ENCODE measurements at regions not wholly inside any gene's neighbourhood (a gene's known extent, or its start where the extent isn't known, plus 50 kb on each side); places are given as distances from the start of the nearest gene placed in this dataset.

DNA sequence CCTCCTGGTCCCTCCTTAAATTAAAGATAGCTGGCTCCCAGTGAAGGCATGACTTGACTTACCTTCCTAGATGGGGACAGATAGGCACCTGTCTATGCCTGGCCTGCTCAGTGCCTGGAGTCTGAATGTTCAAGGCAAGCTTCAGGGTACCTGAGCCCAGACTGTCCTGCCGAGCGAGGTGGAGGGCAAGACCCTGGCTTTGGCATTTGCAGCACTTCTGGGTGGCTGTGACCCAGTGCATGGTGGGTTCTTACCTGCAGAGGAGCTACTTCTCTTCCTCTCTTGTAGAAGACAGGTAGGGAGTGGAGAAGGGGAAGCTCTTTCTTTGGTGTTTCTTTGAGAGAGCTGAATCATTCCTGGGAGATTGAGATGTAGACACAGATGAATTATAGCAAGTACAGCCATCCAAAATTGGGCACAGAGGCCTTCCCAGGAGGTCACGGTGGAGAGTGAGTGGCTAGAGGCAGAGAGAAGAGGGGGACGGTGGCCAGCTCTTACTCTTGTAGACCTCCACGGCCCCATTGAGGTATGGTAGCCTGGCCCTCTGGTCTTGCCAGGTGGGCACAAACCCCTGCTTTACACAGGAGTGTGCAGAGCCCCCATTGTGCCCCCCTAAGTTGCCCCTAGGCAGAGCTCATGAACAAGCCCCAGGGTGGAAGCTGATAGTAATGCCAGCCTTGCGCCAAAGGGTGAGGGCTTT lies 402.5 kb upstream of the TPM1 start:
- H3K27ac Mint-ChIP-seq (ENCODE audit: unreplicated experiment), result no peak overlapping the region
- H3K36me3 Mint-ChIP-seq (ENCODE audit: low read depth, unreplicated experiment), result no peaks in the 10 kb centered on the region
- TF ChIP-seq, protein P1, sequence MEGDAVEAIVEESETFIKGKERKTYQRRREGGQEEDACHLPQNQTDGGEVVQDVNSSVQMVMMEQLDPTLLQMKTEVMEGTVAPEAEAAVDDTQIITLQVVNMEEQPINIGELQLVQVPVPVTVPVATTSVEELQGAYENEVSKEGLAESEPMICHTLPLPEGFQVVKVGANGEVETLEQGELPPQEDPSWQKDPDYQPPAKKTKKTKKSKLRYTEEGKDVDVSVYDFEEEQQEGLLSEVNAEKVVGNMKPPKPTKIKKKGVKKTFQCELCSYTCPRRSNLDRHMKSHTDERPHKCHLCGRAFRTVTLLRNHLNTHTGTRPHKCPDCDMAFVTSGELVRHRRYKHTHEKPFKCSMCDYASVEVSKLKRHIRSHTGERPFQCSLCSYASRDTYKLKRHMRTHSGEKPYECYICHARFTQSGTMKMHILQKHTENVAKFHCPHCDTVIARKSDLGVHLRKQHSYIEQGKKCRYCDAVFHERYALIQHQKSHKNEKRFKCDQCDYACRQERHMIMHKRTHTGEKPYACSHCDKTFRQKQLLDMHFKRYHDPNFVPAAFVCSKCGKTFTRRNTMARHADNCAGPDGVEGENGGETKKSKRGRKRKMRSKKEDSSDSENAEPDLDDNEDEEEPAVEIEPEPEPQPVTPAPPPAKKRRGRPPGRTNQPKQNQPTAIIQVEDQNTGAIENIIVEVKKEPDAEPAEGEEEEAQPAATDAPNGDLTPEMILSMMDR (IDR thresholded peaks at IDR 0.05; ENCODE audit: insufficient read depth, low read depth, low read length), result no peak
- no peak for TF ChIP-seq EZH2 (IDR thresholded peaks at IDR 0.05; ENCODE audit: insufficient read depth, low read length)
- H3K4me3 Mint-ChIP-seq (ENCODE audit: unreplicated experiment), result no peak overlapping the region
- H3K4me2 ChIP-seq (ENCODE audit: low read length), result no peak overlapping the region
- no peaks in the 10 kb centered on the region for H3K79me2 ChIP-seq (ENCODE audit: insufficient read depth, low read length)
- no peak overlapping the region for H3K4me3 ChIP-seq (ENCODE audit: insufficient read depth, low read depth, low read length)
- no peak overlapping the region for H3K27ac ChIP-seq (ENCODE audit: low read depth, low read length)
- no peaks in the 10 kb centered on the region for H3K4me1 ChIP-seq (ENCODE audit: insufficient read depth, low read length)
- no peak overlapping the region for H2AFZ ChIP-seq (ENCODE audit: low read depth, low read length)
- no peaks in the 10 kb centered on the region for H4K20me1 ChIP-seq (ENCODE audit: insufficient read depth, low read length)
- no peaks in the 10 kb centered on the region for H3K9me3 ChIP-seq (ENCODE audit: insufficient read depth, low read depth, low read length)
- H3K4me1 Mint-ChIP-seq (ENCODE audit: low read depth, unreplicated experiment), result peaks cover 25% of the 10 kb centered on the region
- H3K36me3 ChIP-seq (ENCODE audit: insufficient read depth, low read length), result no peaks in the 10 kb centered on the region
- no peaks in the 10 kb centered on the region for H3K27me3 Mint-ChIP-seq (ENCODE audit: low read depth, unreplicated experiment)
- no peak overlapping the region for H3K9ac ChIP-seq (ENCODE audit: low read length)
- no peak for FAIRE-seq
- H3K27me3 ChIP-seq (ENCODE audit: insufficient read depth, low read length), result no peaks in the 10 kb centered on the region
- no peak for DNase-seq (ENCODE audit: low read depth)
- H3K9me3 Mint-ChIP-seq (ENCODE audit: unreplicated experiment), result no peaks in the 10 kb centered on the region

DNA sequence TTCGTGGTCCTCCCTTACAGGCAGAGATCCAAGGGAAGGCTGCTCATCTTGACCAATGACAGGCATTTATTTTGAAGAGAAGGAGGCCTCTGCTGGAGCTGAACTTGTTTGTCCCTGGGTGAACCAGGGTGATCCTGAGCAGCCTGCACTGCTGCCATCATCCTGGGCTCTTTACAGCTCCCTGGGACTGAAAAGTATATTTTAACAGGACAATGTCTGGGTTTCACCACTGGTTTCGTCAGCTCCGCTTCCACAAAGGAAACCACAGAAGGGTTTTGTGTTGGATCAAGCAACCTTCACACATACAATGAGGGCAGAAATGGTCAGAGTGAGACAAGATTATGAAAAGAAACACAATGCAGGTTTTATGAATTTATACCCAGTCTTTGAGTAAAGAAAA lies 400.7 kb upstream of the TPM1 start:
- no peak overlapping the region for H3K27ac ChIP-seq (ENCODE audit: low read depth, low read length)
- H3K4me1 Mint-ChIP-seq (ENCODE audit: low read depth, unreplicated experiment), result peaks cover 25% of the 10 kb centered on the region
- H3K4me1 ChIP-seq (ENCODE audit: insufficient read depth, low read length), result no peaks in the 10 kb centered on the region
- H2AFZ ChIP-seq (ENCODE audit: low read depth, low read length), result no peak overlapping the region
- no peaks in the 10 kb centered on the region for H3K27me3 ChIP-seq (ENCODE audit: insufficient read depth, low read length)
- no peaks in the 10 kb centered on the region for H3K27me3 Mint-ChIP-seq (ENCODE audit: low read depth, unreplicated experiment)
- no peak for FAIRE-seq
- H3K9ac ChIP-seq (ENCODE audit: low read length), result no peak overlapping the region
- H3K27ac Mint-ChIP-seq (ENCODE audit: unreplicated experiment), result no peak overlapping the region
- no peaks in the 10 kb centered on the region for H4K20me1 ChIP-seq (ENCODE audit: insufficient read depth, low read length)
- DNase-seq (ENCODE audit: low read depth), result no peak
- no peaks in the 10 kb centered on the region for H3K36me3 ChIP-seq (ENCODE audit: insufficient read depth, low read length)
- no peaks in the 10 kb centered on the region for H3K9me3 ChIP-seq (ENCODE audit: insufficient read depth, low read depth, low read length)
- H3K4me3 ChIP-seq (ENCODE audit: insufficient read depth, low read depth, low read length), result no peak overlapping the region
- H3K9me3 Mint-ChIP-seq (ENCODE audit: unreplicated experiment), result no peaks in the 10 kb centered on the region
- no peak overlapping the region for H3K4me3 Mint-ChIP-seq (ENCODE audit: unreplicated experiment)
- no peaks in the 10 kb centered on the region for H3K79me2 ChIP-seq (ENCODE audit: insufficient read depth, low read length)
- no peak for TF ChIP-seq EZH2 (IDR thresholded peaks at IDR 0.05; ENCODE audit: insufficient read depth, low read length)
- TF ChIP-seq, protein P1 (IDR thresholded peaks at IDR 0.05; ENCODE audit: insufficient read depth, low read depth, low read length), result no peak
- H3K36me3 Mint-ChIP-seq (ENCODE audit: low read depth, unreplicated experiment), result no peaks in the 10 kb centered on the region
- H3K4me2 ChIP-seq (ENCODE audit: low read length), result no peak overlapping the region

DNA sequence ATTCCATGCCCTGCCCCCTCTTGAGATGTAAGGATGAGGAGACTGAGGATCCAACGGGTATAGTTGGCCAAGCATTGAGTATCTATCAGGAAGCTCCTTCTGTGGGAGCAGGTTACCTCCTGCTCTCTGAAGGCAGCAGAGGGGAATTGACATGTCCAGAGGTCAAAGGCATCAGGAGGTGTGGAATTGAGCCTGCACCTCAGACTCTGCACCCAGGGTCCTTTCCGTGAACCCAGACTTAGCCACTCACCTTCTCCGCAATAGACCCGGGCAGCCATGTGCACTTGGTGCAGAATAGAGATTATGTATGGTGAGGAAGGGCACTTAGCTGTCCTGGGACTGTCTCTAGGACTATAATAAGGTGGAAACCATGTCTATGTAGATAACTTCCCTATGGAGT lies 399.0 kb upstream of the TPM1 start:
- no peaks in the 10 kb centered on the region for H3K79me2 ChIP-seq (ENCODE audit: insufficient read depth, low read length)
- H3K27ac Mint-ChIP-seq (ENCODE audit: unreplicated experiment), result no peak overlapping the region

More for the DNA sequence above, 399.0 kb upstream of the TPM1 start:
- peaks cover 4% of the 10 kb centered on the region for H3K36me3 Mint-ChIP-seq (ENCODE audit: low read depth, unreplicated experiment)
- Histone ChIP-seq H3K9me3 (ENCODE audit: insufficient read depth, low read depth, low read length) (no peaks in the 10 kb centered on the region), H3K4me1 (ENCODE audit: insufficient read depth, low read length) (peaks cover 6% of the 10 kb centered on the region), H3K27ac (ENCODE audit: low read depth, low read length) (no peak overlapping the region), H3K4me3 (ENCODE audit: insufficient read depth, low read depth, low read length) (no peak overlapping the region), H2AFZ (ENCODE audit: low read depth, low read length) (no peak overlapping the region), H3K9ac (ENCODE audit: low read length) (no peak overlapping the region), H3K4me2 (ENCODE audit: low read length) (no peak overlapping the region), H3K36me3 (ENCODE audit: insufficient read depth, low read length) (no peaks in the 10 kb centered on the region), H4K20me1 (ENCODE audit: insufficient read depth, low read length) (no peaks in the 10 kb centered on the region), H3K27me3 (ENCODE audit: insufficient read depth, low read length) (no peaks in the 10 kb centered on the region)
- FAIRE-seq (no peak), DNase-seq (ENCODE audit: low read depth) (no peak)
- H3K4me1 Mint-ChIP-seq (ENCODE audit: low read depth, unreplicated experiment), result peaks cover 18% of the 10 kb centered on the region
- H3K4me3 Mint-ChIP-seq (ENCODE audit: unreplicated experiment), result no peak overlapping the region
- TF ChIP-seq, protein P1 (IDR thresholded peaks at IDR 0.05; ENCODE audit: insufficient read depth, low read depth, low read length), result no peak
- TF ChIP-seq EZH2 (IDR thresholded peaks at IDR 0.05; ENCODE audit: insufficient read depth, low read length), result no peak
- no peaks in the 10 kb centered on the region for H3K27me3 Mint-ChIP-seq (ENCODE audit: low read depth, unreplicated experiment)
- no peaks in the 10 kb centered on the region for H3K9me3 Mint-ChIP-seq (ENCODE audit: unreplicated experiment)
